ENCODE measurements at regions not wholly inside any gene's neighbourhood (a gene's known extent, or its start where the extent isn't known, plus 50 kb on each side); places are given as distances from the start of the nearest gene placed in this dataset.
"Not testable (repeated sequence)": the region's sequence is repeated elsewhere in the genome, so short reads cannot be mapped to it uniquely, and the experiment has no call there.

- DNase-seq = peak in 1 of 2 donors; percentile 11
Observed at GRCh38 chr7:83882551-83882950, 233.6 kb upstream of the SEMA3E start.

DNA sequence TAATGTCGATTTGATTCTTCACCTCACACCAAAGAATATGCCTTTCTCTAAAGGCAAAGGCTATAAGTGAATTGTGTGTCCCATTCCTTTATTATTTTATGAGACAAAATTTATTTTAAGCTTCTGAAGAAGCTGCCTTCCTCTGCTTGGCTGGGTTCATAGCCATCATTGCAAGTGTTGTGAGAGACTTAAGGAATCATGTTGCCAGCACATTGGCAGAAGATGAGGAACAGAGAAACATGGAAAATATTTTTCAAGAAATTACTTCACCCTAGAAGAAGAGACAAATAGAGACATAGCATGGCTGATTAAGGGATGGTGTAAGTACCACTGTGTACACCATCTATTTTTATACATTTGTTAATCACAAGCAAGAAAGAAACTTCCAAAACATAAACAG lies 230.1 kb upstream of the SEMA3E start:
- no peak for DNase-seq

GRCh38 chr7:83878614-83879013 lies 229.7 kb upstream of the SEMA3E start:
- DNase-seq = no peak

- DNase-seq = no peak
Observed at GRCh38 chr7:83876593-83876992, 227.7 kb upstream of the SEMA3E start.

GRCh38 chr7:83873459-83873858 lies 224.5 kb upstream of the SEMA3E start:
- no peak for DNase-seq

- DNase-seq = no peak
Observed at GRCh38 chr7:83872501-83872900, 223.6 kb upstream of the SEMA3E start.

DNA sequence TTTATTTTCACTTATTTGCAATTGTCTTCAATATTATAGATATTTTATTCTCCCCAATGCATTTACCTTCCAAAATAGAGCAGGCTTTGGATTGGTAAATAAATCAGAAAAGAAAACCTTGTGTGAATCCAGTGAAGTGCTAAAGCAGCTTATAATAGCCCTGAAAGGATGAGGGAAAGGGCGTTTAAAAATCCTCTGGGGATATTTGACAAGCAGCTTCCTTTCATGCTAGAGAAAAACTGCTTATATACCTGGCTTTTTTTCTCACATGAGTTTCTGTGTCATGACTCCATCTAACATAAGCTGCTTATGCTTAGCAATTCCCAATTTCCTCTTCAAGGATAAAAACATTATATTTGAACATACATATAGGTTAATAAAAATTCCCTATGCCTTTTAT lies 221.6 kb upstream of the SEMA3E start:
- DNase-seq = no peak

- DNase-seq = no peak
Observed at GRCh38 chr7:83866582-83866981, 217.6 kb upstream of the SEMA3E start.

GRCh38 chr7:83864551-83864950 lies 215.6 kb upstream of the SEMA3E start:
- no peak for DNase-seq

DNA sequence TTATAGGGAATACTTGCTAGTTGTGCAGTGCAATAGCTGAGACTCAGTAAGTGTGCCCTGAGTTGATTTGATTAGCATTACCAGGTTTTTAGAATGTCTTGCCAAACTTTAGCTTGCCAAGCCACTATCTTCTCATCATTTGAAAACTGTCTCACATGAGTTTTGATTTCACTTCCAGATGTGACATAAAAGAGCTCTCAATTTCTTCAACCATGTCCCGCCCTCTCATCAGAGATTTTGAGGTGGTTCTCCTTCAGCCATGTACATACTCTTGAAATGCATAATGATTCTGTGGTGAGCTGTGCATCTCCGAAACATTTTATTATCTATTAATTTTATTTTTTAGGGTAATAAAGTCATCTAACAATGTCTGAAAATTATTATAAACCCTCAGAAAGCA lies 215.0 kb upstream of the SEMA3E start:
- no peak for DNase-seq

GRCh38 chr7:83861876-83862275 lies 212.9 kb upstream of the SEMA3E start:
- DNase-seq = no peak

DNA sequence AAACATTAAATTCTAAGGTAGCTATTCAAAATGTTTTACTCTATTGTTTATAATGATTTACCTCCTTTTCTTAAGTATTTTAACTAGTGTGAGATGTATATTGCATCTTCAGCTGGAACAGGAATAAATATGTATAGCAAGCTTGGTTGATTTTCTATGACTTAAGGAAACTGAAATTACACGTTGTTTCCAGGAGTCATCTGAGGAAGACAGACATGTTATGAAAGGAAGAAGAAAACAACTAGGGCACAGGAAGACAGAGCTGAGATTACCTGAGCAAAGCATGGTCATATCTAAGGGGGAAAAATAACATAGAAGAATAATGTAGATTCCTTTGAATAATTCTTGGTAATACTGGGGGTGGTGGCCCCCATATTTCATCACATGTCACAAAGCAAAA lies 210.9 kb upstream of the SEMA3E start:
- no peak for DNase-seq

GRCh38 chr7:83857691-83858090 lies 208.8 kb upstream of the SEMA3E start:
- DNase-seq = no peak

DNA sequence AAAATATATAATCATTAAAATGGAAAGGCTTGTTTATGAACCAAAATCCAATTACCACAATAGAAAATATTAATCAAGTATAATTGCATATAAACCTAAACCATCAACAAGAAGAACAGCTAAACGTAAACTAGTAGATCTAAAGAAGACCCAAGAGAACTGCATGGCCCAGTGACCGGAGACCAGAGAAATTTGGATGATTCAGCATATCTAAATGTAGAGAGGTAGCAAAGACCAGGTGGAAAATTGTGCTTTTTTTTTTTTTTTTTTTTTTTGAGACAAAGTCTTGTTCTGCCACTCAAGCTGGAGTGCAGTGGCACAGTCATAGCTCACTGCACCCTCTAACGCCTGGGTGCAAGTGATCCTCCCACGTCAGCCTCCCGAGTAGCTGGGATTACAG lies 207.2 kb upstream of the SEMA3E start:
- no peak for DNase-seq

DNA sequence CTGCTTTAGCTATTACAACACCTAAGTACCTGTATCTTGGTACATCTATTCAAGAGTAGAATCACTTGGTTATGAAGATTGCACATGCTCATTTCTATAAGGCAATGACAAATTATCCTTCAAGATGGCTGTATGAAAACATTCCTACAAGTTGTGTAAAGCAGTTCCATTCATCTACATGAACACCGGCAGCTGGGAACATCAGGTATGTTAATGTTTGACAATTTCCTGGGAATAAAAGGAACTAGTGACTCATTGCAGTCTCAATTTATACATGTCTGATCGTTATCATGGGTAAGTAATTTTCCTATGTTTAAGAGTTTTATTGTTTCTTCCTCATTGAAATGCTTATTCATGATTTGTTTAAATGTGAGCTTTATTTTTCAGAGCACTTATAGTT lies 203.2 kb upstream of the SEMA3E start:
- DNase-seq = no peak

GRCh38 chr7:83851551-83851950 lies 202.6 kb upstream of the SEMA3E start:
- no peak for DNase-seq

DNA sequence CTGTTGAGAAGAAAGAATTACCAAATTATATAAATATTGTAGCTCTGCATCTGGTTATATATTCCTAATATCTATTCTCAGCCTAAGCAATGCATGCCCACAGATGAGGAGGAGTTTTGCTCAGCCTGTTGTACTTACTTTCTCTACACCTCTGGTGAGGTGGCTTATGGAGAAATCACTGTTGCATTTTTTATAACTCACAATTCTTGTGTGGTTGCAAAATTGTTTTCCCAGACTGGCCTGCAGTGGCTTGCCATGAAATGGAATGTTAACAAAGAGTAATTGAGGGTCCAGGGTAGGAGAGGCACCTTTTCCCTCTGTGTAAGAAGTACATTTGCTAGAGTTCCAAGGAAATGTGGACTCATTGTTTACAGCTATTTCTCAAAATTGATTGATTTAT lies 202.0 kb upstream of the SEMA3E start:
- no peak for DNase-seq

GRCh38 chr7:83850125-83850524 lies 201.2 kb upstream of the SEMA3E start:
- DNase-seq = no peak

GRCh38 chr7:83849131-83849530 lies 200.2 kb upstream of the SEMA3E start:
- DNase-seq = no peak

- DNase-seq = no peak
Observed at GRCh38 chr7:83842894-83843293, 194.0 kb upstream of the SEMA3E start.

GRCh38 chr7:83837683-83838082 lies 188.7 kb upstream of the SEMA3E start:
- no peak for DNase-seq

DNA sequence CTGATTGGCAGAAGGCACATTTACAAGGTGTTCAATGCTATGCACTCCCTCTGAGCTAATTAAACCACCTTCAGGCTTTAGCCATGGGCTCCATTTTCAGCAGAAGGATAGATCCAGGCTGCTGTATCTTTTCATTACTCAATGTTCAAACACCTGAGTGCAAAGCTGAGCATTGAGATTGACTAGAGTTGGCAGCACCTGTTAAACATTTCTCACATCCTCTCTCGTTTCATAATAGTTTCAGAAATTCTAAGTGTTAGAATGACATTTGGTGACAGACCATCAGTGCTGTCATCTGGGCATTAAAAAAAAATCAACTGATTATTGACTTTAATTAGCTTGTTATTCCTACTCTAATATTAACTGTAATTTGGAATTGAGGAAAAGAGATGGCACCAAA lies 187.1 kb upstream of the SEMA3E start:
- DNase-seq = no peak

- no peak for DNase-seq
Observed at GRCh38 chr7:83835424-83835823, 186.5 kb upstream of the SEMA3E start.

- DNase-seq = not testable (repeated sequence)
Observed at GRCh38 chr7:83833721-83834120, 184.8 kb upstream of the SEMA3E start.

GRCh38 chr7:83832009-83832408 lies 183.1 kb upstream of the SEMA3E start:
- no peak for DNase-seq

DNA sequence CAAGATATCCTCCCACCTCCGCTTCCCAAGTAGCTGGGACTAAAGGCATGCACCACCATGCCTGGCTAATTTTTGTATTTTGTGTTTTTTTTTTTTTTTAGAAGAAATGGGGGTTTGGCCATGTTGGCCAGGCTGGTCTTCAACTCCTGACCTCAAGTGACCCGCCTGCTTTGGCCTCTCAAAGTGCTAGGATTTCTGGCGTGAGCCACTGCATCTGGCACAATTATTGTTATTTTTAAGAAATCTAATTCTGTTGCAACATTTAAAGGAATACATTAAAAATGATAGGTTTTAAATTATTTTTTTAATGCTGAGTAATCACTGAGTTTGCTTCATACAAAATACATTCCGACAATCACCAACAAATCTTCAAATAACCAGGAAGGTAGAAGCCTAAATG lies 178.1 kb upstream of the SEMA3E start:
- DNase-seq = no peak

Measured in hippocampal formation (tissue), 2 donors.